ENCODE measurements at regions not wholly inside any gene's neighbourhood (a gene's known extent, or its start where the extent isn't known, plus 50 kb on each side); places are given as distances from the start of the nearest gene placed in this dataset.

DNA sequence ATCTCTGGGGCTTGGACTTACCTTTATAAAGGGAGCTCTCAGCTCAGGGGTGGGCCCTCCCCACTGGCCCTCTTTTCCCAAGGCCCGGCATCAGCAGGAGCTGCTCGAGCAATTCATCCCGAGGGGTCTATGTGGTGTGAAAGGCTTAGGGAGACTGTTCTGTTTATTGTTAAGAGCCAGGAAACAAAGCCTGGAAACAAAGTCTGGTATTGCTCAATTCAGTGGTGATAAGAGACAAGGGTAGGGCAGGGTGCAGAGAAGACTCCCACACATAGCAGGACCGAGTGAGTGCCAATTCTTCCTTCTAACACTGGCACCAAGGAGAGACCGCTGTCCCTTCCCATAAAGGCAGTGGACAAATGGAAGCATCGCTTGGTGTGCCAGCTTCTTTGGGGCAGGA, 750.7 kb downstream of the KCNJ18 start:
- peaks cover 56% of the 10 kb centered on the region for H3K36me3 Mint-ChIP-seq
- CTCF ChIA-PET: no interaction called here
- DNase-seq (ENCODE audit: low spot score) (no peak), ATAC-seq (no peak)
- H3K9me3 Mint-ChIP-seq: peaks cover 59% of the 10 kb centered on the region
- no peak overlapping the region for H3K4me3 Mint-ChIP-seq
- POLR2A ChIA-PET: no interaction called here
- H3K27ac Mint-ChIP-seq: no peak overlapping the region
- peaks cover 13% of the 10 kb centered on the region for H3K27me3 Mint-ChIP-seq (ENCODE audit: low read depth)
- H3K4me1 Mint-ChIP-seq: no peaks in the 10 kb centered on the region
- TF ChIP-seq GRHL2 (CRISPR knock-in tag; IDR thresholded peaks at IDR 0.05; ENCODE audit: insufficient replicate concordance, severe bottlenecking): no peak
- no peak for TF ChIP-seq SMAD4 (CRISPR knock-in tag; IDR thresholded peaks at IDR 0.05)
- no peak for TF ChIP-seq CREM (CRISPR knock-in tag; IDR thresholded peaks at IDR 0.05)
- TF ChIP-seq RELA (CRISPR knock-in tag; IDR thresholded peaks at IDR 0.05; ENCODE audit: borderline replicate concordance): no peak
- TF ChIP-seq, protein P1, sequence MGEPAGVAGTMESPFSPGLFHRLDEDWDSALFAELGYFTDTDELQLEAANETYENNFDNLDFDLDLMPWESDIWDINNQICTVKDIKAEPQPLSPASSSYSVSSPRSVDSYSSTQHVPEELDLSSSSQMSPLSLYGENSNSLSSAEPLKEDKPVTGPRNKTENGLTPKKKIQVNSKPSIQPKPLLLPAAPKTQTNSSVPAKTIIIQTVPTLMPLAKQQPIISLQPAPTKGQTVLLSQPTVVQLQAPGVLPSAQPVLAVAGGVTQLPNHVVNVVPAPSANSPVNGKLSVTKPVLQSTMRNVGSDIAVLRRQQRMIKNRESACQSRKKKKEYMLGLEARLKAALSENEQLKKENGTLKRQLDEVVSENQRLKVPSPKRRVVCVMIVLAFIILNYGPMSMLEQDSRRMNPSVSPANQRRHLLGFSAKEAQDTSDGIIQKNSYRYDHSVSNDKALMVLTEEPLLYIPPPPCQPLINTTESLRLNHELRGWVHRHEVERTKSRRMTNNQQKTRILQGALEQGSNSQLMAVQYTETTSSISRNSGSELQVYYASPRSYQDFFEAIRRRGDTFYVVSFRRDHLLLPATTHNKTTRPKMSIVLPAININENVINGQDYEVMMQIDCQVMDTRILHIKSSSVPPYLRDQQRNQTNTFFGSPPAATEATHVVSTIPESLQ (CRISPR knock-in tag; IDR thresholded peaks at IDR 0.05): no peak
- TF ChIP-seq ZBTB21 (CRISPR knock-in tag; IDR thresholded peaks at IDR 0.05; ENCODE audit: borderline replicate concordance): no peak
- TF ChIP-seq, protein P2, sequence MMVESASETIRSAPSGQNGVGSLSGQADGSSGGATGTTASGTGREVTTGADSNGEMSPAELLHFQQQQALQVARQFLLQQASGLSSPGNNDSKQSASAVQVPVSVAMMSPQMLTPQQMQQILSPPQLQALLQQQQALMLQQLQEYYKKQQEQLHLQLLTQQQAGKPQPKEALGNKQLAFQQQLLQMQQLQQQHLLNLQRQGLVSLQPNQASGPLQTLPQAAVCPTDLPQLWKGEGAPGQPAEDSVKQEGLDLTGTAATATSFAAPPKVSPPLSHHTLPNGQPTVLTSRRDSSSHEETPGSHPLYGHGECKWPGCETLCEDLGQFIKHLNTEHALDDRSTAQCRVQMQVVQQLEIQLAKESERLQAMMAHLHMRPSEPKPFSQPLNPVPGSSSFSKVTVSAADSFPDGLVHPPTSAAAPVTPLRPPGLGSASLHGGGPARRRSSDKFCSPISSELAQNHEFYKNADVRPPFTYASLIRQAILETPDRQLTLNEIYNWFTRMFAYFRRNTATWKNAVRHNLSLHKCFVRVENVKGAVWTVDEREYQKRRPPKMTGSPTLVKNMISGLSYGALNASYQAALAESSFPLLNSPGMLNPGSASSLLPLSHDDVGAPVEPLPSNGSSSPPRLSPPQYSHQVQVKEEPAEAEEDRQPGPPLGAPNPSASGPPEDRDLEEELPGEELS (CRISPR knock-in tag; IDR thresholded peaks at IDR 0.05): no peak
- TF ChIP-seq, protein P3, sequence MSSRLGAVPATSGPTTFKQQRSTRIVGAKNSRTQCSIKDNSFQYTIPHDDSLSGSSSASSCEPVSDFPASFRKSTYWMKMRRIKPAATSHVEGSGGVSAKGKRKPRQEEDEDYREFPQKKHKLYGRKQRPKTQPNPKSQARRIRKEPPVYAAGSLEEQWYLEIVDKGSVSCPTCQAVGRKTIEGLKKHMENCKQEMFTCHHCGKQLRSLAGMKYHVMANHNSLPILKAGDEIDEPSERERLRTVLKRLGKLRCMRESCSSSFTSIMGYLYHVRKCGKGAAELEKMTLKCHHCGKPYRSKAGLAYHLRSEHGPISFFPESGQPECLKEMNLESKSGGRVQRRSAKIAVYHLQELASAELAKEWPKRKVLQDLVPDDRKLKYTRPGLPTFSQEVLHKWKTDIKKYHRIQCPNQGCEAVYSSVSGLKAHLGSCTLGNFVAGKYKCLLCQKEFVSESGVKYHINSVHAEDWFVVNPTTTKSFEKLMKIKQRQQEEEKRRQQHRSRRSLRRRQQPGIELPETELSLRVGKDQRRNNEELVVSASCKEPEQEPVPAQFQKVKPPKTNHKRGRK (CRISPR knock-in tag; IDR thresholded peaks at IDR 0.05; ENCODE audit: borderline replicate concordance): no peak
- TF ChIP-seq, protein P4, sequence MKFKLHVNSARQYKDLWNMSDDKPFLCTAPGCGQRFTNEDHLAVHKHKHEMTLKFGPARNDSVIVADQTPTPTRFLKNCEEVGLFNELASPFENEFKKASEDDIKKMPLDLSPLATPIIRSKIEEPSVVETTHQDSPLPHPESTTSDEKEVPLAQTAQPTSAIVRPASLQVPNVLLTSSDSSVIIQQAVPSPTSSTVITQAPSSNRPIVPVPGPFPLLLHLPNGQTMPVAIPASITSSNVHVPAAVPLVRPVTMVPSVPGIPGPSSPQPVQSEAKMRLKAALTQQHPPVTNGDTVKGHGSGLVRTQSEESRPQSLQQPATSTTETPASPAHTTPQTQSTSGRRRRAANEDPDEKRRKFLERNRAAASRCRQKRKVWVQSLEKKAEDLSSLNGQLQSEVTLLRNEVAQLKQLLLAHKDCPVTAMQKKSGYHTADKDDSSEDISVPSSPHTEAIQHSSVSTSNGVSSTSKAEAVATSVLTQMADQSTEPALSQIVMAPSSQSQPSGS (CRISPR knock-in tag; IDR thresholded peaks at IDR 0.05; ENCODE audit: borderline replicate concordance, low read depth): no peak
- no peak for TF ChIP-seq SP1 (CRISPR knock-in tag; conservative IDR thresholded peaks at IDR 0.05)

DNA sequence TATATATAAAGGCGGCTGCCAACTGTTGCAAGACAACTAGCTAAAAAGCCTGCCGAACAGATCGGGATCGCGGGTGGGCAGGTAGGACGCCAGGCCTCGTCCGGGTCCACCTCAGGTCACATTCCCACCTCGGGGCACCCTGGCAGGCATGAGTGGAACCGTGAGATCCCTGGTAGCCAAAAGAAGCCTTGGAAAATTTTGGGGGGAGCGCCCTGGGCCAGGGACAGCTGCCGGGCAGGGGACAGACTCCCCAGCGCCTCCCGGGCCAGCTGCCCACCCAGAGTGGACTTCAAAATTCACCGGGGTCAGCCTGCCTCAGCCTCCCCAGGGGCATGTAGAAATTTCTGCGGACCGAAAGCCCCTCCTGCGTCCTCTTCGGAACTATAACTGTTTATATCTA, 760.9 kb downstream of the KCNJ18 start:
- no peak for DNase-seq (ENCODE audit: low spot score)
- Mint-ChIP-seq H3K27ac (no peak overlapping the region), H3K27me3 (ENCODE audit: low read depth) (peaks cover 7% of the 10 kb centered on the region), H3K9me3 (peaks cover 69% of the 10 kb centered on the region), H3K36me3 (peaks cover 65% of the 10 kb centered on the region), H3K4me1 (no peaks in the 10 kb centered on the region), H3K4me3 (no peak overlapping the region)
- CTCF ChIA-PET: no interaction called here
- POLR2A ChIA-PET: no interaction called here
- ATAC-seq: no peak
- TF ChIP-seq SMAD3 (CRISPR knock-in tag; IDR thresholded peaks at IDR 0.05; ENCODE audit: borderline replicate concordance) (no peak), TEAD4 (CRISPR knock-in tag; IDR thresholded peaks at IDR 0.05) (no peak), FOXK1 (CRISPR knock-in tag; IDR thresholded peaks at IDR 0.05) (no peak), TEAD1 (CRISPR knock-in tag; IDR thresholded peaks at IDR 0.05) (no peak)
- TF ChIP-seq, protein P5, sequence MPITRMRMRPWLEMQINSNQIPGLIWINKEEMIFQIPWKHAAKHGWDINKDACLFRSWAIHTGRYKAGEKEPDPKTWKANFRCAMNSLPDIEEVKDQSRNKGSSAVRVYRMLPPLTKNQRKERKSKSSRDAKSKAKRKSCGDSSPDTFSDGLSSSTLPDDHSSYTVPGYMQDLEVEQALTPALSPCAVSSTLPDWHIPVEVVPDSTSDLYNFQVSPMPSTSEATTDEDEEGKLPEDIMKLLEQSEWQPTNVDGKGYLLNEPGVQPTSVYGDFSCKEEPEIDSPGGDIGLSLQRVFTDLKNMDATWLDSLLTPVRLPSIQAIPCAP (CRISPR knock-in tag; IDR thresholded peaks at IDR 0.05): no peak
- TF ChIP-seq, protein P1 (CRISPR knock-in tag; IDR thresholded peaks at IDR 0.05): no peak
- TF ChIP-seq, protein P2 (CRISPR knock-in tag; IDR thresholded peaks at IDR 0.05): no peak

All from WTC11 (cell line).